Body of pancreas (tissue), 4 donors: ENCODE measurements at regions not wholly inside any gene's neighbourhood (a gene's known extent, or its start where the extent isn't known, plus 50 kb on each side); places are given as distances from the start of the nearest gene placed in this dataset.

Experiments used
- ATAC-seq: fragments of 150-250 bp; one replicate; pipeline ENCODE4 v1.9.1; 2016
- DNase-seq, 4 donors: peaks; one replicate each; pipeline ENCODE4 v3.0.0-alpha.2; 2019
- H3K27ac ChIP-seq, 4 donors: fragments of 200-600 bp; sonication (generic); 1 replicate in 3 of 4; 2 replicates in 1 of 4; pipeline versions ENCODE4 v1.5.1 to v1.6.1; 2016 to 2019; ENCODE audit warnings: mild to moderate bottlenecking in 1 of 4, mixed read lengths in 1 of 4, moderate library complexity in 1 of 4
- H3K27me3 ChIP-seq, 2 donors: fragments of 200-600 bp; sonication (generic); one replicate each; pipeline ENCODE4 v1.6.0; 2016; ENCODE audit warnings: mild to moderate bottlenecking in 1 of 2
- H3K36me3 ChIP-seq, 2 donors: fragments of 200-600 bp; sonication (generic); replicated peaks in 1 of 2; 2 replicates each; pipeline ENCODE4 v1.5.1; 2016; ENCODE audit warnings: low read depth in 2 of 2; ENCODE audit not compliant: insufficient read depth in 1 of 2
- H3K4me1 ChIP-seq: fragments of 200-600 bp; sonication (generic); one replicate; pipeline ENCODE4 v1.6.0; 2016
- H3K4me3 ChIP-seq, 2 donors: fragments of 200-600 bp; sonication (generic); 1 replicate in 1 of 2; 2 replicates in 1 of 2; pipeline ENCODE4 v1.5.1; 2016 to 2019
- H3K9me3 ChIP-seq, 3 donors: fragments of 200-600 bp; sonication (generic); 1 replicate in 2 of 3; 2 replicates in 1 of 3; pipeline ENCODE4 v1.5.1; 2016
- CTCF ChIP-seq, 7 experiments: fragments of 450-650 bp in 4 of 7; fragments of 200-600 bp in 3 of 7; sonication (generic) in 3 of 7; IDR thresholded peaks; one replicate each; pipeline ENCODE4 v1.5.1; 2016 to 2019; ENCODE audit warnings: antibody characterized with exemption in 7 of 7
- POLR2A ChIP-seq, 3 donors: fragments of 450-650 bp; IDR thresholded peaks; one replicate each; pipeline ENCODE4 v1.6.1; 2016; ENCODE audit warnings: antibody characterized with exemption in 3 of 3, mild to moderate bottlenecking in 2 of 3
- WGBS, 2 donors: methylation state at CpG; one replicate each; pipeline ENCODE4 v1.1.5; 2017; 5-methylcytosine and 5-hydroxymethylcytosine counted together
- intact Hi-C: fragments of 100-400 bp; cut with DNase I; formaldehyde crosslinking; loops from one replicate; pipeline ENCODE4 v1.15.1; 2023

DNA sequence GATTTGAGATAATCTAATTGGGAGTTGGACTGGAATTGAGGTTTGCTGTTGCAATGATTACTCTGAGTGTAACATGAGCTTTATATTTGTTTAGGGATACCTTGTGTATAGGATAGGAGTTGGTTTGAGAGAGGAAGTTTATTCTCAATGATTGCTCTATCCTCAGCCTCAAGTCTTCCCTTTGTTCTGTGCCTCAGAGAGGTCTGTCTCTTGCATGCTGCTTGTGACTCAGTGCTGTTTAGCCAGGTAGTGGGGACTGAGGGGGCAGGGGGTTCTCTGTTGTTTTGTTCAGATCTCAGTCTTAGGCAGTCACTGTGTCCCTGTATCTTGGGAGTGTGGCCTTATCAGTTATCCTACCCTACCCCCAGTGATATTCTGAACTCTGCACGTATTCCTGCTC lies 192.1 kb downstream of the SPATA31D1 start:
- Histone ChIP-seq H3K9me3 (no peaks in the 10 kb centered on the region), H3K4me1 (no peaks in the 10 kb centered on the region), H3K27me3 (no peaks in the 10 kb centered on the region), H3K36me3 (no peaks in the 10 kb centered on the region), H3K4me3 (no peak overlapping the region), H3K27ac (no peak overlapping the region)
- TF ChIP-seq POLR2A (IDR thresholded peaks at IDR 0.05) = no peak
- no peak for TF ChIP-seq CTCF (IDR thresholded peaks at IDR 0.05)
- DNase-seq = no peak
- intact Hi-C loops = no loop called here
- ATAC-seq = no peak
- 45 to 63% methylated on average over 1 of the region's 1 CpG for WGBS, 2 donors

DNA sequence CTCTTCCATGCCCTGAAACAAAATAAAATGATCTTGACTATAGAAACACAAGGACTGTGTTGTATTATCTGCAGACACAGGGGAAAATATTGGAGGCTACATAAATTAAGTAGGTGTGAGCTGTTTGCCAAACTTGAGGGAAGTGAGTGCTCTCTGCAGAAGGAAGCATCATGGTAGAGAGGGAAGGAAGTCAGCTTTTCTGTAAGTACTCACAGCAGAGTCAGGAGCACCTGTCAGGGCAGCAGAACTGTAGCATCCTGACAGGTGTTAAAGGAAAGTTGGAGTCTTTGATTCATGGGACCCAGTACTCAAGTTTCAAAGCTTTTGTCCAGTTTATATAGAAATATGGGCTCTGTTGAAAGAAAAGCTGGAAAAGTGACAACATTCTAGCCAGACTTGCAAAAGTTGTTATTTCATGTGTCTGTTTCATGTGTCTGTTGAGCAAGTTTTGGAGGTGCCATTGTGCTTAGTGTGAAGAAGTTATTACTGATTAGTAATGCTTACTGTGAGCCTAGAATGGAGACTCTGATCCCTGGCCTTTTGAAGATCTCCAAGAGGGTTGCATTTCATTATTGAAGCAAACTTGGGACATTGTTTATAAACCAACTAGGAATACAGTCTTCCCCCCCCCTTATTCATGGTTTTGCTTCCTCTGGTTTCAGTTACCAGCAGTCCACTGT lies 194.7 kb downstream of the SPATA31D1 start:
- Histone ChIP-seq H3K4me1 (no peaks in the 10 kb centered on the region), H3K27ac (no peak overlapping the region), H3K36me3 (no peaks in the 10 kb centered on the region), H3K9me3 (no peaks in the 10 kb centered on the region), H3K27me3 (no peaks in the 10 kb centered on the region), H3K4me3 (no peak overlapping the region)
- intact Hi-C loops = no loop called here
- ATAC-seq (no peak), DNase-seq (no peak)
- TF ChIP-seq POLR2A (IDR thresholded peaks at IDR 0.05) (no peak), CTCF (IDR thresholded peaks at IDR 0.05) (no peak)

- no peaks in the 10 kb centered on the region for H3K36me3 ChIP-seq
- no peak overlapping the region for H3K4me3 ChIP-seq
- WGBS, 2 donors = 69 to 75% methylated on average over 3 of the region's 3 CpGs
- intact Hi-C loops = no loop called here
- DNase-seq (no peak), ATAC-seq (no peak)
- no peaks in the 10 kb centered on the region for H3K9me3 ChIP-seq
- H3K27ac ChIP-seq = no peak overlapping the region
- H3K4me1 ChIP-seq = no peaks in the 10 kb centered on the region
- TF ChIP-seq POLR2A (IDR thresholded peaks at IDR 0.05) = no peak
- no peak for TF ChIP-seq CTCF (IDR thresholded peaks at IDR 0.05)
- H3K27me3 ChIP-seq = no peaks in the 10 kb centered on the region
These were observed 196.0 kb downstream of the SPATA31D1 start for GRCh38 chr9:82184524-82184923.

- H3K27ac ChIP-seq = no peak overlapping the region
- TF ChIP-seq CTCF (IDR thresholded peaks at IDR 0.05) (no peak), POLR2A (IDR thresholded peaks at IDR 0.05) (no peak)
- no peak for DNase-seq
- H3K4me1 ChIP-seq = no peaks in the 10 kb centered on the region
- H3K9me3 ChIP-seq = no peaks in the 10 kb centered on the region
- H3K4me3 ChIP-seq = no peak overlapping the region
- ATAC-seq = no peak
- H3K36me3 ChIP-seq = no peaks in the 10 kb centered on the region
- WGBS, 2 donors = 68 to 76% methylated on average over 1 of the region's 1 CpG
- H3K27me3 ChIP-seq = no peaks in the 10 kb centered on the region
- intact Hi-C loops = no loop called here
These were observed 200.2 kb downstream of the SPATA31D1 start for GRCh38 chr9:82188817-82189216.

- intact Hi-C loops = no loop called here
- no peak overlapping the region for H3K27ac ChIP-seq
- DNase-seq (no peak), ATAC-seq (no peak)
- no peaks in the 10 kb centered on the region for H3K4me1 ChIP-seq
- no peaks in the 10 kb centered on the region for H3K9me3 ChIP-seq
- no peak overlapping the region for H3K4me3 ChIP-seq
- TF ChIP-seq POLR2A (IDR thresholded peaks at IDR 0.05) (no peak), CTCF (IDR thresholded peaks at IDR 0.05) (no peak)
- no peaks in the 10 kb centered on the region for H3K27me3 ChIP-seq
- H3K36me3 ChIP-seq = no peaks in the 10 kb centered on the region
- 60 to 79% methylated on average over 4 of the region's 4 CpGs for WGBS, 2 donors
These were observed 202.7 kb downstream of the SPATA31D1 start for GRCh38 chr9:82191082-82191770.
